ENCODE measurements at regions not wholly inside any gene's neighbourhood (a gene's known extent, or its start where the extent isn't known, plus 50 kb on each side); places are given as distances from the start of the nearest gene placed in this dataset.

DNA sequence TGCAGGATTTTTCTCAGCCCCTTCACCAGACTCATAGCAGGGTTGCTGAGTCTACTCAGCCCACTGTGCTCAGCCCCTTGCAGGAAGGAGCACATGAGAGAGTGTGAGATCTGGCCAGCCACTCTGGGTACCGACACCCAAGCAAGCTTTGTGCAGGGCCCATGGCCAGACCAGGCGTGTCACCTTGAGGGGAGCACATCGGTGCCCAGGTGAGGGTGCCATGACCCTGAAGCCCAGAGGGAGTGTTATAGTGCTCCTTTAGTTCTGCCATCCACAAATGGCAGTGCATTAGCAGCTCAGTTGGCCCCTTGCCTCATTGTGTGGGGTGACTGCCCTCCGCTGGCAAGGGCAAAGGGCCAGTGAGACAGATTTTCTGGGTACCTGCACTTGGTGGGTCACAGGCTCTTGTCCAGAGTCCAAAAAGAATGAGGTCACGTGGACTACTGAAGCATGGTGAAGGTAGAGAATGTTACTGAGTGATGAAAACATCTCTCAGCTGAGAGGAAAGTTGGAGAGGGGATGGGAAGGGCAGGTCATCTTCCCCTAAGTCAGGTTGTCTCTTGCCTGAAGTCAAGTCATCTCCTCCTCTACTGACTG lies 181.8 kb downstream of the MACC1 start:
- TF ChIP-seq, protein P1, sequence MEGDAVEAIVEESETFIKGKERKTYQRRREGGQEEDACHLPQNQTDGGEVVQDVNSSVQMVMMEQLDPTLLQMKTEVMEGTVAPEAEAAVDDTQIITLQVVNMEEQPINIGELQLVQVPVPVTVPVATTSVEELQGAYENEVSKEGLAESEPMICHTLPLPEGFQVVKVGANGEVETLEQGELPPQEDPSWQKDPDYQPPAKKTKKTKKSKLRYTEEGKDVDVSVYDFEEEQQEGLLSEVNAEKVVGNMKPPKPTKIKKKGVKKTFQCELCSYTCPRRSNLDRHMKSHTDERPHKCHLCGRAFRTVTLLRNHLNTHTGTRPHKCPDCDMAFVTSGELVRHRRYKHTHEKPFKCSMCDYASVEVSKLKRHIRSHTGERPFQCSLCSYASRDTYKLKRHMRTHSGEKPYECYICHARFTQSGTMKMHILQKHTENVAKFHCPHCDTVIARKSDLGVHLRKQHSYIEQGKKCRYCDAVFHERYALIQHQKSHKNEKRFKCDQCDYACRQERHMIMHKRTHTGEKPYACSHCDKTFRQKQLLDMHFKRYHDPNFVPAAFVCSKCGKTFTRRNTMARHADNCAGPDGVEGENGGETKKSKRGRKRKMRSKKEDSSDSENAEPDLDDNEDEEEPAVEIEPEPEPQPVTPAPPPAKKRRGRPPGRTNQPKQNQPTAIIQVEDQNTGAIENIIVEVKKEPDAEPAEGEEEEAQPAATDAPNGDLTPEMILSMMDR (IDR thresholded peaks at IDR 0.05): no peak
- TF ChIP-seq EZH2 (IDR thresholded peaks at IDR 0.05; ENCODE audit: borderline replicate concordance, insufficient read depth, low read depth, low read length, poor library complexity, severe bottlenecking): no peak
